ENCODE measurements at regions not wholly inside any gene's neighbourhood (a gene's known extent, or its start where the extent isn't known, plus 50 kb on each side); places are given as distances from the start of the nearest gene placed in this dataset.

GRCh38 chr10:44851413-44851812, 59.7 kb upstream of the TMEM72 start:
- TF ChIP-seq CTCF (IDR thresholded peaks at IDR 0.05) (no peak), POLR2A (IDR thresholded peaks at IDR 0.05) (no peak)

All from body of pancreas (tissue), 4 donors.